Stimulated activated CD8-positive, alpha-beta memory T cell treated with anti-CD3 and anti-CD28 coated beads, Interleukin-4, amount 100 ng/mL, for 24 hours (primary cell): ENCODE measurements at regions not wholly inside any gene's neighbourhood (a gene's known extent, or its start where the extent isn't known, plus 50 kb on each side); places are given as distances from the start of the nearest gene placed in this dataset.
A peak's percentile ranks its signal among the peaks of the same experiment; 100 is the strongest.
"Not testable (repeated sequence)": the region's sequence is repeated elsewhere in the genome, so short reads cannot be mapped to it uniquely, and the experiment has no call there.

Experiments used
- DNase-seq: peaks from one replicate; pipeline ENCODE4 v3.0.0-alpha.2; 2020; ENCODE audit warnings: low read depth

DNA sequence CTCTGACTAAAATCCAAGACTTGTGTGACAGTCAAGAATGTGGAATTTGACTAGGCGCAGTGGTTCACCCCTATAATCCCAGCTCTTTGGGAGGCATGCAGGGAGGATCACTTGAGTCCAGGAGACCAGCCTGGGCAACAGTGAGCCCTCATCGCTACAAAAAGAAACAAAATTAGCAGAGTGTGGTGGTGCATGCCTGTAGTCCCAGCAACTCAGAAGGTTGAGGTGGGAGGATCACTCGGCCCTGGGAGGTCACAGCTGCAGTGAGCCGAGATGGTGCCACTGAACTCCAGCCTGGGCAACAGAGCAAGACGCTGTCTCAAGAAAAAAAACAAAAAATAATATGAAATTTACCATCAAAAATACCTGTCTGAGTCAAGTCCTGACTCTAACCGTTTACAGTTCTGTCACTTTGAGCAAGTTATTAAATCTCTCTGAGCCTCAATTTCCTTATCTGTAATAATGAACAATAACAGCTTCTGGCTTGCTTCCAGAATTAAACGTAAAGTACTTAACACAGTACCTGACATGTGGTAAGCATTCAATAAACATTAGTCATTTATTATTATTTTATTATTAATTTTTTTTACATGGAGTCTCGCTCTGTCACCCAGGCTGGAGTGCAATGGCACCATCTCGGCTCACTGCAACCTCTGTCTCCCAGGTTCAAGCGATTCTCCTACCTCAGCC is 204.6 kb upstream of the TSC22D1 start:
- DNase-seq, result no peak

- no peak for DNase-seq
Measured at GRCh38 chr13:44778761-44779484, 202.8 kb upstream of the TSC22D1 start.

DNA sequence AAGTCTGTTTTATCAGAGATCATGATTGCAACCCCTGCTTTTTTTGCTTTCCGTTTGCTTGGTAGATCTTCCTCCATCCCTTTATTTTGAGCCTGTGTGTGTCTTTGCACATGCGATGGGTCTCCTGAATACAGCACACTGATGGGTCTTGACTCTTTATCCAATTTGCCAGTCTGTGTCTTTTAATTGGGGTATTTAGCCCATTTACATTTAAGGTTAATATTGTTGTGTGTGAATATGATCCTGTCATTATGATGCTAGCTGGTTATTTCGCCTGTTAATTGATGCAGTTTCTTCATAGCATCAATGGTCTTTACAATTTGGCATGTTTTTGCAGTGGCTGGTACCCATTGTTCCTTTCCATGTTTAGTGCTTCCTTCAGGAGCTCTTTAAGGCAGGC is 199.2 kb upstream of the TSC22D1 start:
- DNase-seq, result not testable (repeated sequence)

DNA sequence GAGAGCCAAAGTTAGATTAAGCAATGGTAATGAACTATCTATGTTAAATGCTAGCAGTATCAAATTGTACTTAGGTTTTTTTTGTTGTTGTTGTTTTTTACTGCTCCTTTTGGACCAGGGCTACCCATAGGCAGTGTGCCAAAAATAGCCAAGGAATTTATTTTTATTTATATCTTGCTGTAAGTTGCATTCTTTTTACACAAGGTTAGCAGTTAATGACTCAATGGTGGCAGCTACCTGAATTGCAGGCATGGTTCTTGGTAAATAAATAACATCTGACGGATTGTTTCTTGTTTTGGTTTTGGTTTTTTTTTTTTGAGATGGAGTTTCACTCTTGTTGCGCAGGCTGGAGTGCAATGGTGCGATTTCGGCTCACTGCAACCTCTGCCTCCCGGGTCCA is 194.8 kb upstream of the TSC22D1 start:
- no peak for DNase-seq

DNA sequence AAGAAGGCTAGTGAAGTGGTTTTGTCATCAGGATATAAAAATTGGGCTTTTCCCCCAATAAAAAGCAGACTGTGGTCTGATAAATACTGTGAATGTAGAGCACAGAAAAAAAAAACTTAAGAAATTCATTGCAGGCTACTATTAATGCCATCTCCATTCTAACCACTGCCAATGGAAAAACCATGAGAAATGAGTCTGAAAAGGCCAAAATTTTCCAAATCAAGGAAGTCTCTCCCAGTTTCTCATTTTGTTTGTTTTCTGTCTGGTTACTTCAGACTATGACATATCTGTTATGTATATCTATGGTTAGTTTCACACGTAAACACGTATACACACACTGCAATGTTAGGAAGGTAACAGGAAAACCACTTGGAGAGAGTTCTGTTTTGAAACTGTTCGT is 193.6 kb upstream of the TSC22D1 start:
- no peak for DNase-seq

GRCh38 chr13:44768775-44769581 is 192.8 kb upstream of the TSC22D1 start:
- no peak for DNase-seq

GRCh38 chr13:44768239-44768638 is 192.1 kb upstream of the TSC22D1 start:
- peak; percentile 19 for DNase-seq

GRCh38 chr13:44765001-44765471 is 188.9 kb upstream of the TSC22D1 start:
- no peak for DNase-seq

DNA sequence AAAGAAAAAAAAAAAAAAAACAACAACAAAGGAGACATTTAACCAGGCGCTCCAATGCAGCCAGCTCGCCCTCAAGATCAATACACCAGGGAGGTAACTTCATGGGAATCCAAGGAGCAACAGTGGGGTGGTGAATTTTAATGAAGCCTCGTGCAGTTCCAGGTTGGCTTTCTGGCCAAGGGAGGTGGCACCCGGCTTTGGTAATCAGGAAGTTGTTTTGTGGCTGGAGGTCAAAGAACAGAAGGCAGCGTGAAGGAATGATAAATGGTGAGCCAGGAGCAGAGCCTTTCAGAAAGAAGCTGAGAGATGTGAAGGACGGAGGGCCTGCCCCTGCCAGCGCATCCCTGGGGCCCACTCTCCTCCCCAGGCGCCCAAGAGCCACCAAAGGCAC is 188.2 kb upstream of the TSC22D1 start:
- no peak for DNase-seq

DNA sequence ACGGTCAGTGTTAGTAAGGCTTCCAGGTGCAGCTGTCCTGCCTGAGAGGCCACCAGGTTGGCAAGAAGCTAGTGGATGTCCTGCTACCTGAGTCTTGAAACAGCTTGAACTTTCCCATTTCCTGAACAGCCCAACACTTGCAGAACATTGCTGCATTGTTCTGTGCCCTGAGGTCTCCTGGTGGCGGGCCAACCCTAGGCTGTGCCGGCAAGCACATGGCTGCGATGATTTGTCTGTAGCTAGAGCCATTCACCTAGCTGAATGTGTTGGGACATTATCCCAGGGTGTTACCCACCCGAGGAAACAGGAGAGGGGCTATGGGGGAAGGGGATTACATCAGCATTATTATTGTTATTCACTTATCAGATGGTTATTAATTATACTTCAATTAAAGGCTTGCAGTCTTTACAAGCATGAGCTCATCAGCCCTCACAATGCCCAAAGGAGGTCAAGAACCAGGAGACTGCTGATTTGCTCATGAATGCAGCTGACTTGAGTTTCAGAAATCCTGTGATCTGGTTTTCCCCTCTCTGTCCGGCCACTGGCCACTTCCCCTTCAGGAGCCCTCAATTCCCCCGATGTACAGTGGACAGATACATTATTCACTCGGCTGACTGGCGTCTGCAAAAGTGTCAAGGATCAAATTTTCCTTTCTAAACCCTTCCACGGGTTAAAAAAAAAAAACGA is 187.6 kb upstream of the TSC22D1 start:
- no peak for DNase-seq

- DNase-seq, result no peak
Measured at GRCh38 chr13:44762911-44763310, 186.8 kb upstream of the TSC22D1 start.

GRCh38 chr13:44760434-44760833 is 184.3 kb upstream of the TSC22D1 start:
- DNase-seq, result no peak

- DNase-seq, result no peak
Measured at GRCh38 chr13:44759384-44760360, 183.5 kb upstream of the TSC22D1 start.

GRCh38 chr13:44758630-44759383 is 182.7 kb upstream of the TSC22D1 start:
- no peak for DNase-seq

- no peak for DNase-seq
Measured at GRCh38 chr13:44757671-44758070, 181.5 kb upstream of the TSC22D1 start.

DNA sequence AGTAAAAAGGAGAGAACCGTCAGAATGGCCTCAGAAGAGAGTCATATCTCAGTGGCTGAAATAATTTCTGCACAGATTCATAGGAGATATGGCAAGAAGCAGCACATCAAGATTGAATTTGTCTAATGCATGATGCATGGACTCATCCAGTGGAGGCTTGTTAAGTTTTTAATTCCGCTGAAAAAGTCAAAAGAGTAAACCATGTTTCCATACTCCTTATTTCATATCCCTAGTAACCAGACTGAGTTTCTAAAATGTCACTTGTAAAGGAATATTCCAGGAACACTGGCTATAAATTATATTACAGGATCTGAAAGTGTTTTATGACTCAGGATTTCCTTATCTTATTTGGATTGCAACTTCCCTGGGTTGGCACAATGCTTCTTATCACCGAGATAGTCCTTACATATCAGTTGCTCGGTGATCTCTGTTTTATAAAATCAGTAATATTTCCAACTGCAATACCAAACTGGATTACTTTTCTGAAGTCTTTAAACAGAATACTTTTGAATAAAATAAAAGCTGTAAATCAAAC is 180.2 kb upstream of the TSC22D1 start:
- no peak for DNase-seq

DNA sequence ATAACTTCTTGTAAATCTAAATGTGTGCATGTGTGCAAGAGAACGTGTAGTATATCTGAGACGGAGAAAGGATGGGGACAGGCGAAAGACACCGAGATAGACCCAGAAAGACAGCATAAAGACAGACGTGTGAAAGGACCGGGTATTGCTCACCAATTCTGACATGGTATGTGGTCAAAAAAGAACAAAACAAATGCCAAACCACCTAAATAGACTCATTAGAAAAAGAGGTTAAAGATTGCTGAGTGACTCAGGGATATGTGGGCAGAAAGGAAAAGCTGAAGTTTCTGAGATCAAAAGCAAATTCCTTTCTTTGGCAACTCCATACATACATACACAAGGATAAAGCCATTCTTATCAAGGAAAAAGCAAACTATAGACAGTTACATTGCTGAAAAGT is 179.7 kb upstream of the TSC22D1 start:
- DNase-seq, result no peak

- DNase-seq, result no peak
Measured at GRCh38 chr13:44752164-44752563, 176.0 kb upstream of the TSC22D1 start.

GRCh38 chr13:44750630-44751029 is 174.5 kb upstream of the TSC22D1 start:
- no peak for DNase-seq

DNA sequence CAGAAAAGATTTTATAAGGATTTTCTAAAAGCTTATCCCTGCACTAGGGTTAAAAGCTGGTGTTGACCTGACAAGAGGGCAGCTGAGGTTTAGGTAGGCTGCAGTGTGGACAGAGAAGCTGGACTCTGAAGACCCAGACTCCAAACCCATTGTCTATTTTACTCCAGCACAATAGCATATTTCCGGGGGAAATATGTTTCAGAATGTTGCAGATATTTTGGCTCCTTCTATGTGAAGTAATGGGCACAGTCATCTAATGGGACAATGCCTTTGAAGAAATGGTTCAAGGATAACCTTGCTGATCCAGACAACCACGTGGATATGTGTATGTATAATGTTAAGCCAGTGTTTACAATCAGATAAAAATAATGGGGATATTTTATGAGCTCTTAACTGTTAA is 173.8 kb upstream of the TSC22D1 start:
- DNase-seq, result no peak
